HG02588 (cell line): ENCODE measurements at regions not wholly inside any gene's neighbourhood (a gene's known extent, or its start where the extent isn't known, plus 50 kb on each side); places are given as distances from the start of the nearest gene placed in this dataset.

Experiments used
- ATAC-seq: cut with Tn5 transposase; IDR thresholded peaks from one replicate; pipeline ENCODE4 v1.9.1; 2021; ENCODE audit warnings: mild to moderate bottlenecking, moderate library complexity; ENCODE audit not compliant: unreplicated experiment

GRCh38 chr7:116145245-116145852, 65.0 kb upstream of the TES start:
- ATAC-seq = peak; percentile 60

DNA sequence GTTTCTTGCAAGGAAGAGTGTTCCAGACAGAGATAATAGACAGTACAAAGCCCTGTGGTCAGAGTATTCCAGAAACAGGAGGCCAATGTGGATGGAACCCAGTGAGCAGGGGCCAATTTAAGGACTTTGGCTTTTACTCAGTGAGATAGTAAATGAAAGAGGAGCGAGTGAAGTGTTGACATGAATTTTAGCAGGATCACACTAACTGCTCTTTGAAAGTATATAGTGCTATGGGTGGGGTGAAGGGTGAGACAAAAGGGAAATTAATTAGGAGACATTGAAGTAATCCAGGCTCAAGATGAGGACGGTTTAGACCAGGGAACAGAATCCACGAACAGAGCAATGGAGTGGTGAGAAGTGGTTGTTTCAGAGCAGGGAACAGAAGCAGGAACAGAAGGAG, 62.2 kb upstream of the TES start:
- no peak for ATAC-seq

- no peak for ATAC-seq
Observed at GRCh38 chr7:116148626-116149025, 61.7 kb upstream of the TES start.

DNA sequence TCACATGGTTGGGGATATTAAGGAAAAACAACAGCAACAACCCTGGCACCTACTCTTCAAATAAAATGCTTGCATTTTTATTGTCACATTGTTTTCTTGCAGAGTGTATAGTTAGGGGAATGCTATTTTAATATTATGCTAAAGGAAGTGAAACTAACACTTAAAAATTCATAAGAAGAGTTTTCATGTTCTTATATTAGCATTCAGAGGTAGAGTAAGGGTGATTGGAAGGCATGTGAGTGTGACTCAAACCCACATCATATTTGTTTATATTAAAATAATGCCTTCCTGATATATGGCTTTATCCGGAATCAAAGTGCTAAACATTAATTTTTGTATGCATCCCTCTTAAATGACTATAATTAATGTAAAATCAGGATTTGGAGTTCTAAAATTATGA, 59.8 kb upstream of the TES start:
- peak; percentile 93 for ATAC-seq

GRCh38 chr7:116152276-116152675, 58.1 kb upstream of the TES start:
- no peak for ATAC-seq

GRCh38 chr7:116153050-116153449, 57.3 kb upstream of the TES start:
- no peak for ATAC-seq

- no peak for ATAC-seq
Observed at GRCh38 chr7:116159711-116160110, 50.6 kb upstream of the TES start.
